ENCODE measurements at regions not wholly inside any gene's neighbourhood (a gene's known extent, or its start where the extent isn't known, plus 50 kb on each side); places are given as distances from the start of the nearest gene placed in this dataset.

- H3K36me3 Mint-ChIP-seq = no peaks in the 10 kb centered on the region
- H3K4me1 Mint-ChIP-seq = no peaks in the 10 kb centered on the region
- H3K4me3 Mint-ChIP-seq = no peak overlapping the region
- H3K27me3 Mint-ChIP-seq = no peaks in the 10 kb centered on the region
- CTCF ChIA-PET = no interaction called here
- peaks cover 11% of the 10 kb centered on the region for H3K9me3 Mint-ChIP-seq
- DNase-seq = no peak
- H3K27ac Mint-ChIP-seq = no peak overlapping the region
These were observed 329.6 kb downstream of the PCDH20 start for GRCh38 chr13:61086087-61086486.

DNA sequence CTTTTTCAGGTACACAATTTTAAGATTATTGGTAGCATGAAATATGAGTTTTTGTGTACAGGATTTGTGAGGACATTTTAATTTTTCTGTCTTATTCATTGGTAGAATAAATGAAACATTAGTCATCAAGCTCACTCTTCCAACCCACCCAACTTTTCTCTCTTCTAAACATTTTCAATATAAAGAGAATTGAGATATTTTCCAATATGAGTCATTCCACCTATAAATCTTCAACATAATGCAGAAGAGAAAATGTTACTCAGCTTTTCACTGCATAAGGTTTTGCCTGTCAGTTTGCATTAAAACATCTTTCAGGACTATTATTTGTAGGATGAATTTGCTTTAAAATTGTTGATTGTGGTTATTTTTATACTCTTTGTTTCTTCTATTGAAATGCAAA is 330.7 kb downstream of the PCDH20 start:
- Mint-ChIP-seq H3K9me3 (peaks cover 10% of the 10 kb centered on the region), H3K4me3 (no peak overlapping the region), H3K27ac (no peak overlapping the region), H3K27me3 (no peaks in the 10 kb centered on the region), H3K36me3 (no peaks in the 10 kb centered on the region), H3K4me1 (no peaks in the 10 kb centered on the region)
- CTCF ChIA-PET = no interaction called here
- DNase-seq = no peak

GRCh38 chr13:61078976-61079770 is 336.5 kb downstream of the PCDH20 start:
- H3K27ac Mint-ChIP-seq = no peak overlapping the region
- no peaks in the 10 kb centered on the region for H3K4me1 Mint-ChIP-seq
- H3K36me3 Mint-ChIP-seq = no peaks in the 10 kb centered on the region
- no peaks in the 10 kb centered on the region for H3K27me3 Mint-ChIP-seq
- CTCF ChIA-PET = no interaction called here
- no peak for DNase-seq
- H3K9me3 Mint-ChIP-seq = peaks cover 2% of the 10 kb centered on the region
- H3K4me3 Mint-ChIP-seq = no peak overlapping the region

DNA sequence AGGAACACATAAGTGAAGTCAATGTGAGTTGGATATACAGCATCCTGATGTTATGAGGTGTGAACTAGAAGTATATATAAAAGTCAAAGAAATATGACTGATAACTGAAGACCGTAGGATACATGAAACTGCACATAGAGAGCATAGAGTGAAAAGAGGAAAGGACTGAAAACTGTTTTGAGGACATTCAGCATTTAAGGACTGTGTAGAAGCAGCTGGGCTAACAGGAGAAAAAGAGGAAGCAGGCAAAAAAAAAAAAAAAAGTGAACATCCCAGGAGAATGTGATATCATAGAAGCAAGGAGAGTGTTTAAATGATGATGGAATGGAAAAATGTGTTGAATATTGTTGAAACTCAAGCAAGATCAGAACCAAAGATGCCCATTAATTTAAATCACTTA is 363.5 kb downstream of the PCDH20 start:
- no peak overlapping the region for H3K4me3 Mint-ChIP-seq
- no peaks in the 10 kb centered on the region for H3K4me1 Mint-ChIP-seq
- CTCF ChIA-PET = no interaction called here
- no peaks in the 10 kb centered on the region for H3K9me3 Mint-ChIP-seq
- H3K36me3 Mint-ChIP-seq = no peaks in the 10 kb centered on the region
- DNase-seq = no peak
- H3K27me3 Mint-ChIP-seq = no peaks in the 10 kb centered on the region
- H3K27ac Mint-ChIP-seq = no peak overlapping the region

DNA sequence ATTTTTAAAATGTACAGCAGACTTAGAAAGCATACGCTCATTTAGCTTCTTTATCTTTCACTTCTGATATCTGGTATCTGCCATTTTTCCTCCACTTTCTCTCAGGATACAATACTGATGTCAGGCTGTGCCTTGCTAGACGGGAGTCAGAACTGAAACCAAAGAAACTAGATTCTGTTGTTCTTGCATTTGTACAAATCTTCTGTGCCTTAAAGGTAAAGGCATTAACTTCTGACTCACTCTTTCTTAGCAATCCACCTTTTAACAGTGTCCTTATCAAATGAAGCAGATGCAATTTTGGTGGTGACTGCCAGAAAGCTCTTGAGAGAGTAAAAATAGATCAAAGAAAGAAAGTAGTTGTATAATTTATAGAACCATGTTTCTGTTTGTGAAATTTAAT is 370.4 kb downstream of the PCDH20 start:
- Mint-ChIP-seq H3K27me3 (no peaks in the 10 kb centered on the region), H3K27ac (no peak overlapping the region), H3K4me3 (no peak overlapping the region), H3K9me3 (no peaks in the 10 kb centered on the region), H3K4me1 (no peaks in the 10 kb centered on the region), H3K36me3 (no peaks in the 10 kb centered on the region)
- CTCF ChIA-PET = no interaction called here
- no peak for DNase-seq

DNA sequence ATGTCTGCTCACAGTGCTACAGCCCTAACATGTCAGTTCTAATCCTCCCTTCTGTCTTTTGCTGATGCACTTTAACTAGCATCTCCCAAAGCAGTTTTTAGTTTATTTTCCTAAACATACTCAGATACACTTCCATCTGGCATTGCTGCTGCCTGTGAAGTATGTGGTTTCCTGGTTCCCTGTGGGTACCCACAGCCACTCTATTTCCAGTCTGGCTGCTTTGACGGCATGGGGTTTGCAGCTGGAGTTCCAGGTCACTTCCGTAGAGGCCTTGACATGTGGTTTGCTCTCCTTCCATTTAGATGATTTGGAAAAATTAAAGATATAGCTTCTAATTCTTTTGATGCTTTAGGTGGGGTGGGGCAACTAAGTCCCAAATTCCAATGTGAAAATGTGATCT is 375.5 kb downstream of the PCDH20 start:
- no peak for DNase-seq
- no peaks in the 10 kb centered on the region for H3K27me3 Mint-ChIP-seq
- H3K9me3 Mint-ChIP-seq = peaks cover 1% of the 10 kb centered on the region
- CTCF ChIA-PET = no interaction called here
- no peak overlapping the region for H3K27ac Mint-ChIP-seq
- H3K4me1 Mint-ChIP-seq = no peaks in the 10 kb centered on the region
- H3K4me3 Mint-ChIP-seq = no peak overlapping the region
- H3K36me3 Mint-ChIP-seq = no peaks in the 10 kb centered on the region

DNA sequence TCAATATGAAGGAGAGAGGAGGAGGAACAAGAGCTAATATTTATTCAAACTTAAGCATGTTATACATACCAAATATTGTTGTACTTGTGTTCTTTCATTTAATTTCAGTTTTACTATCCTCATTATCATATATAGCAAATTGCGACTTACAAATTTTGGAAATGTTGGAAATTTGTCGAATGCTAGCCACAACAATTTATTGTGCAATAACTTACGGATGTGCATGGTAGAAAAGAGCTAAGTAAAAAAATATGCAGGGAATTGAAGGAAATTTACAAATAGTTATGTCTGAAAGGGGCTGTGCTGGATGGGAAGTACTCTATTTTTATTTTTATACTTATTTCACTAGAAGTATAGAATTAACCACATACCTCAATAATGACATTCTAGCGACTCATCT is 376.3 kb downstream of the PCDH20 start:
- no peaks in the 10 kb centered on the region for H3K27me3 Mint-ChIP-seq
- no peak overlapping the region for H3K27ac Mint-ChIP-seq
- DNase-seq = no peak
- peaks cover 1% of the 10 kb centered on the region for H3K9me3 Mint-ChIP-seq
- no peak overlapping the region for H3K4me3 Mint-ChIP-seq
- H3K4me1 Mint-ChIP-seq = no peaks in the 10 kb centered on the region
- no peaks in the 10 kb centered on the region for H3K36me3 Mint-ChIP-seq
- CTCF ChIA-PET = no interaction called here

- no peak for DNase-seq
- Mint-ChIP-seq H3K9me3 (peaks cover 1% of the 10 kb centered on the region), H3K27ac (no peak overlapping the region), H3K4me3 (no peak overlapping the region), H3K4me1 (no peaks in the 10 kb centered on the region), H3K36me3 (no peaks in the 10 kb centered on the region), H3K27me3 (no peaks in the 10 kb centered on the region)
- CTCF ChIA-PET = no interaction called here
These were observed 378.9 kb downstream of the PCDH20 start for GRCh38 chr13:61036715-61037114.

DNA sequence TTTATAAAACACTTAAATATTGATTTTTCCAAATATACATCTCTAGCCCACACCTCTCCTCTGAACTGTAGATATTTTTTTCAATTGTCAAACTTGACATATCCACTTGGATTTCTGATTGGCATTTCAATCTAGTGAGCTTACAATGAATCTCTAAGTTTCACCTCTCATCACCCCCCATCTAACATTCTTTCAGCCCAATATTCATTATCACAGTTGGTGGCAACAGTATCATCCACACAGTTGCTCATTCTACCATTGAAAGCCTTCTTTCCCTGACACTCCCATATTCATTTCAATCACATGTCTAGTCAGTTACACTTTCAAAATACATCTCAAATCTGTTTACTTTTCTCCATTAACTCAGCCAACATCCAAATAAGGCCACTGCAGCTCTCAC is 385.2 kb downstream of the PCDH20 start:
- CTCF ChIA-PET = no interaction called here
- DNase-seq = no peak
- H3K4me1 Mint-ChIP-seq = no peaks in the 10 kb centered on the region
- H3K36me3 Mint-ChIP-seq = no peaks in the 10 kb centered on the region
- H3K27me3 Mint-ChIP-seq = no peaks in the 10 kb centered on the region
- no peak overlapping the region for H3K4me3 Mint-ChIP-seq
- no peak overlapping the region for H3K27ac Mint-ChIP-seq
- H3K9me3 Mint-ChIP-seq = no peaks in the 10 kb centered on the region

DNA sequence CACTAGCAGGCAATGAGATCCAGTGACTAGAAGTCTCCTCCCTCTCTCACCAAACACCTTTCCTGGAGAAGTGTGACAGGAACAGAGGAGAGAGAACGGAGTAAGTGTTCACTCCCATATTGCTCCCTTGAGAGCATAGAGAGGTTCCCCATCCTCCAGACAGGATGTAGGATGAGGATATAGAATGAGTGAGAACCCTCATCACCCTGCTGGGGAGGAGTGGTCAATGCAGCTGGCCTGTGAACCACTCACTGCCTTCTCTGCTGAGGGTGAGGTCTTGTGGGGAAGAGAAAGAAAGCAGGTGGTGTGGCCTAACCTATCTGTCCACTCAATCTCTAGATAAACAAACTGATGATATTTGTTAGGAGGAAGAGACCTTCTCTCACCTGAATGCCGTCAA is 386.6 kb downstream of the PCDH20 start:
- CTCF ChIA-PET = no interaction called here
- Mint-ChIP-seq H3K4me1 (no peaks in the 10 kb centered on the region), H3K27me3 (no peaks in the 10 kb centered on the region), H3K4me3 (no peak overlapping the region), H3K36me3 (no peaks in the 10 kb centered on the region), H3K27ac (no peak overlapping the region), H3K9me3 (no peaks in the 10 kb centered on the region)
- no peak for DNase-seq

DNA sequence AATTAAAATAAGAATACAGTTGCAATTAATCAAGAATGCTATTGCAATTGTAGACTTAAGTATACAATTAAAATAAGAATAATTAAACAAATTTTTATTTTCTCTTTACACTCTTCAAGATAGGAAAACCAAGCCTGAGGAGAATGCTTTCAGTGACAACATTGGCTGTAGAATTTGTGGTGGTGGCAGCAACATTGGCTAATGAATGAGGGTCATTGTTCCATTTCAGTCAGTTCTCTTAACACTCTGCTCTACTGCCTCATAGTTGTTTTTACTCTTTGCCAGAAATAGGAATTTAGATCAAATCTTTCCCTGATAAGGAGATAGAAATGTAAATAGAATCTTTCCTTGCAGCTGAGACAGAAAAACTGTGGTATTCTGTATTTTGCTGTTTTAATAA is 391.6 kb downstream of the PCDH20 start:
- Mint-ChIP-seq H3K4me1 (no peaks in the 10 kb centered on the region), H3K9me3 (no peaks in the 10 kb centered on the region), H3K4me3 (no peak overlapping the region), H3K27ac (no peak overlapping the region), H3K36me3 (no peaks in the 10 kb centered on the region), H3K27me3 (no peaks in the 10 kb centered on the region)
- DNase-seq = no peak
- CTCF ChIA-PET = no interaction called here

- no peaks in the 10 kb centered on the region for H3K4me1 Mint-ChIP-seq
- H3K9me3 Mint-ChIP-seq = peaks cover 2% of the 10 kb centered on the region
- CTCF ChIA-PET = no interaction called here
- H3K4me3 Mint-ChIP-seq = no peak overlapping the region
- no peak for DNase-seq
- H3K27me3 Mint-ChIP-seq = no peaks in the 10 kb centered on the region
- no peak overlapping the region for H3K27ac Mint-ChIP-seq
- no peaks in the 10 kb centered on the region for H3K36me3 Mint-ChIP-seq
These were observed 393.8 kb downstream of the PCDH20 start for GRCh38 chr13:61021838-61022237.

- Mint-ChIP-seq H3K27me3 (no peaks in the 10 kb centered on the region), H3K9me3 (peaks cover 6% of the 10 kb centered on the region), H3K4me1 (no peaks in the 10 kb centered on the region), H3K27ac (no peak overlapping the region), H3K36me3 (no peaks in the 10 kb centered on the region), H3K4me3 (no peak overlapping the region)
- DNase-seq = no peak
- CTCF ChIA-PET = no interaction called here
These were observed 401.9 kb downstream of the PCDH20 start for GRCh38 chr13:61013796-61014195.

DNA sequence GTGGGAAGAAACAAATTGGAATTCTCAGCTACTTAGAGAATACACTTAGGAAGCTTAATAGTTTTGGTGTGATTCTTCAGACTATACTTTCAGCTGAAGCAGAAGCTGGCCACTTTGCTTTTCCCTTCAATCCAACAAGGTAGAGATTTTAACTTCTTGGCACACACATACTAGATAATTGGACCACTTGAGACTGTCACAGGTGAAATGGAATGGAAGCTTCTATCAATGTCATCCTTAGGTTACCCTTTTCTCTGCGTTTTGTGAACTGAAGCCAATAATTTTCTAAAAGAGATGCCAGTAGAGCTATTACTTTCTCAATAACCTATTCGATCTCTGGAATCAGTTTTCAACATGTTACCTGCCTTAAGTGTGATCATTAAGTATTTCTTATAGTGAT is 405.3 kb downstream of the PCDH20 start:
- peaks cover 24% of the 10 kb centered on the region for H3K9me3 Mint-ChIP-seq
- H3K36me3 Mint-ChIP-seq = no peaks in the 10 kb centered on the region
- no peak for DNase-seq
- no peak overlapping the region for H3K4me3 Mint-ChIP-seq
- CTCF ChIA-PET = no interaction called here
- no peaks in the 10 kb centered on the region for H3K27me3 Mint-ChIP-seq
- H3K27ac Mint-ChIP-seq = no peak overlapping the region
- no peaks in the 10 kb centered on the region for H3K4me1 Mint-ChIP-seq

DNA sequence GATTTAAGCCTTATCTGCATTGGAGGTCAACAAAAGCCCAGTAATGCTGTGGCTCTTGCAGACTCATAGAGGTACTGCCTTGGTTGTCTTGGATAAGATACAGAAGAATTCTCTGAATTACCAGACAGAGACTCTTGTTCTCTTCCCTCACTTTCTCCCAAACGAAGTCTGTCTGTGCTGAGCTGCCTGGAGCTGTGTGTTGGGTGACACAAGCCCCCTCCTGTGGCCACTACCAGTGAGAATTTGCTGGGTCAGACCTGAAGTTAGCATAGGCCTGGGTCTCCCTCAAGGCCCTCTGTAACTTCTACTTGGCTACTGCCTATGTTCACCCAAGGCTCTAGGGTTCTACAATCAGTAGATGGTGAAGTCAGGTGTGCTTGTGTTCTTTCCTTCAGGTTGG is 413.0 kb downstream of the PCDH20 start:
- H3K27me3 Mint-ChIP-seq = no peaks in the 10 kb centered on the region
- H3K9me3 Mint-ChIP-seq = peaks cover 23% of the 10 kb centered on the region
- no peak for DNase-seq
- no peak overlapping the region for H3K4me3 Mint-ChIP-seq
- no peaks in the 10 kb centered on the region for H3K36me3 Mint-ChIP-seq
- no peaks in the 10 kb centered on the region for H3K4me1 Mint-ChIP-seq
- no peak overlapping the region for H3K27ac Mint-ChIP-seq
- CTCF ChIA-PET = no interaction called here

Data from activated naive CD4-positive, alpha-beta T cell treated with anti-CD3 and anti-CD28 coated beads, Interleukin-2, amount 10 ng/mL, durations not matched to agents 7 days and 5 days (primary cell).